Aorta (tissue), 5 donors: ENCODE measurements at regions not wholly inside any gene's neighbourhood (a gene's known extent, or its start where the extent isn't known, plus 50 kb on each side); places are given as distances from the start of the nearest gene placed in this dataset.

Source experiments
- ATAC-seq: fragments of 200-7000 bp; cut with Tn5 transposase; one replicate; pipeline ENCODE4 v1.9.1; 2022; ENCODE audit warnings: moderate library complexity; ENCODE audit not compliant: low FRiP score
- DNase-seq, 2 donors: peaks; one replicate each; pipeline ENCODE4 v3.0.0-alpha.2; 2020
- H3K27ac ChIP-seq, 2 donors: one replicate each; pipeline ENCODE4 v1.5.1; 2013; ENCODE audit warnings: low read length in 2 of 2, mild to moderate bottlenecking in 2 of 2, moderate library complexity in 2 of 2, control low read depth in 1 of 2, inconsistent platforms in 1 of 2, low read depth in 1 of 2
- H3K27me3 ChIP-seq, 2 donors: one replicate each; pipeline ENCODE4 v1.6.1; 2013; ENCODE audit warnings: control low read depth in 1 of 2, low read length in 1 of 2, mild to moderate bottlenecking in 1 of 2, moderate library complexity in 1 of 2; ENCODE audit not compliant: insufficient read depth in 2 of 2, control insufficient read depth in 1 of 2
- H3K36me3 ChIP-seq, 2 donors: one replicate each; pipeline ENCODE4 v1.6.1; 2013; ENCODE audit warnings: control low read depth in 1 of 2, low read length in 1 of 2, mild to moderate bottlenecking in 1 of 2; ENCODE audit not compliant: insufficient read depth in 2 of 2, control insufficient read depth in 1 of 2
- H3K4me1 ChIP-seq, 2 donors: one replicate each; pipeline ENCODE4 v1.6.1; 2013; ENCODE audit warnings: low read length in 2 of 2, control low read depth in 1 of 2, mild to moderate bottlenecking in 1 of 2, moderate library complexity in 1 of 2; ENCODE audit not compliant: insufficient read depth in 2 of 2, control insufficient read depth in 1 of 2
- H3K4me3 ChIP-seq, 2 donors: one replicate each; pipeline ENCODE4 v1.5.1; 2013; ENCODE audit warnings: low read length in 2 of 2, control low read depth in 1 of 2, mild to moderate bottlenecking in 1 of 2
- H3K9me3 ChIP-seq: one replicate; pipeline ENCODE4 v1.6.1; 2013; ENCODE audit warnings: mild to moderate bottlenecking, low read length; ENCODE audit not compliant: control insufficient read depth
- WGBS, 2 donors: extraction: QIAGEN DNeasy Blood & Tissue Kit; methylation state at CpG; one replicate each; pipeline ENCODE4 v1.1.7; 2013; 5-methylcytosine and 5-hydroxymethylcytosine counted together
- intact Hi-C, 2 donors: fragments of 100-400 bp; cut with DNase I; formaldehyde crosslinking; loops; one replicate each; pipeline versions ENCODE4 v1.14.2 to v1.15.0; 2022
- donor health status: healthy with polysubstance abuse.
- donor health status: Bipolar disorder and iron deficiency.
- donor health status: DM: no; HTN: no; CAD: no.
- donor health status: DM: no; HTN: no; CAD: no.
- donor health status: DM: yes; HTN: yes; CAD: no.

DNA sequence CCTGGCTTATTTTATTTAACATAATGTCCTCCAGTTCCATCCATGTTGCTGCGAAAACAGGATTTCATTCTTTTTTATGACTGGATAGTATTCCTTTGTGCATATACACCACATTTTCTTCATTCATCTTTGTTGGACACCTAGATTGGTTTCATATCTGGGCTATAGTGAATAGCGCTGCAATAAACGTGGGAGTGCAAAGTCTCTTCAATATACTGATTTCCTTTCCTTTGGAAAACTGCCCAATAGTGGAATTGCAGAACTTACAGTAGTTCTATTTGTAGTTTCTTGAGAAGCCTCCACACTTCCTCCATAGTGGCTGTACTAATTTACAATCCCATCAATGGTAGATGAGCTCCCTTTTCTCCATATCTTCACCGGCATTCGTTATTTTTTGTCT is 72.5 kb upstream of the KLHL25 start:
- DNase-seq = no peak
- intact Hi-C loops = no loop called here
- Histone ChIP-seq H3K27me3 (no peaks in the 10 kb centered on the region), H3K4me1 (no peaks in the 10 kb centered on the region), H3K9me3 (no peaks in the 10 kb centered on the region), H3K4me3 (no peak overlapping the region), H3K27ac (no peak overlapping the region), H3K36me3 (no peaks in the 10 kb centered on the region)
- WGBS, 2 donors = 75 to 77% methylated on average over 5 of the region's 5 CpGs
- ATAC-seq = no peak

GRCh38 chr15:85869124-85869523 is 74.4 kb upstream of the KLHL25 start:
- ATAC-seq (no peak), DNase-seq (no peak)
- intact Hi-C loops = no loop called here
- H3K4me1 ChIP-seq = no peaks in the 10 kb centered on the region
- no peaks in the 10 kb centered on the region for H3K36me3 ChIP-seq
- H3K4me3 ChIP-seq = no peak overlapping the region
- no peaks in the 10 kb centered on the region for H3K9me3 ChIP-seq
- peaks cover 0 to 2% of the 10 kb centered on the region in 2 donors for H3K27me3 ChIP-seq
- 82 to 88% methylated on average over 4 of the region's 4 CpGs for WGBS, 2 donors
- no peak overlapping the region for H3K27ac ChIP-seq

GRCh38 chr15:85870216-85871014 is 75.7 kb upstream of the KLHL25 start:
- H3K27ac ChIP-seq = no peak overlapping the region
- no peak overlapping the region for H3K4me3 ChIP-seq
- intact Hi-C loops = no loop called here
- ATAC-seq = no peak
- H3K36me3 ChIP-seq = no peaks in the 10 kb centered on the region
- H3K9me3 ChIP-seq = no peaks in the 10 kb centered on the region
- DNase-seq = no peak
- H3K27me3 ChIP-seq = peaks cover 0 to 4% of the 10 kb centered on the region in 2 donors
- WGBS, 2 donors = 66 to 78% methylated on average over 10 of the region's 10 CpGs
- no peaks in the 10 kb centered on the region for H3K4me1 ChIP-seq

- ATAC-seq = no peak
Observed at GRCh38 chr15:85871545-85871944, 76.8 kb upstream of the KLHL25 start.

DNA sequence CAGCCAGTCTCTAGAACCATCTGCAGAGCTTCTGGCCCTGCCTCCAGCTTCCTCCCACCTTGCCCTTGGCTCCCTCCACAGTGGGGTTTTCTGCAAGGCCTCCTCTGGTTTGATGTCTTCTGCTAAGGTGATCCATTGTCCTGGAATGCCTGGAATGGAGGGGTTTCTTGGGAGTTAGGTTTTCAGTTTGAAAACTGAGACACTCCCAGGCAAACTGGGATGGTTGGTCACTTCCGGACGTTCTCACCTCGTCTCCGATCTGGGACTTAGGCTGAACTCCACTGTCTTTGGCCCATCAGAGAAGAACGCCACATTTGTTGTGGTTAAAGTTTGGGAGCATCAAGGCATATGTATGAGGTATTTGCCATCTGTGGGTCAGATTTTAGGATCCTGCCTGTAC is 77.4 kb upstream of the KLHL25 start:
- no peaks in the 10 kb centered on the region for H3K36me3 ChIP-seq
- WGBS, 2 donors = 87 to 90% methylated on average over 5 of the region's 5 CpGs

More at GRCh38 chr15:85871545-85871944, 76.8 kb upstream of the KLHL25 start:
- H3K4me3 ChIP-seq = no peak overlapping the region
- no peak for DNase-seq
- WGBS, 2 donors = 72 to 77% methylated on average over 8 of the region's 8 CpGs
- intact Hi-C loops = no loop called here
- H3K36me3 ChIP-seq = no peaks in the 10 kb centered on the region
- no peaks in the 10 kb centered on the region for H3K9me3 ChIP-seq
- peaks cover 0 to 4% of the 10 kb centered on the region in 2 donors for H3K27me3 ChIP-seq
- H3K4me1 ChIP-seq = no peaks in the 10 kb centered on the region
- no peak overlapping the region for H3K27ac ChIP-seq

DNA sequence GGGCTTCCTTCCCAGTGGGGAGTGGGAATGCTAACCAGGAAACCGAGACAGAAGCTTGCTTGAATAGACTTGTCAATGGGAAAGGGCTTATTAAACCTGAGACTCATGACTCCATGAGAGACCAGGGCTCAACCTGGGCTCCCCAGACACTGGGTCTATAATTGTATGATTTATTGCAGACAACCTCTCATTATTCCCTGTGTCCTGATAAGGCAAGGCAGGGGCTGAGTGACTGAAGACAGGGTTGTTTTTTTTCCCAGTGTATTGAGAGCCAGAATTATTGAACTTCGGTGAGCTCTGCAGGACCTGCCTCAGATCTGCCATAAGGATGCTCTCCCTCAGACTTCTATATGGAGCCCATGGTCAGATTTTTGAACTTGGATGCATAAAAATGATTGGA is 79.5 kb upstream of the KLHL25 start:
- intact Hi-C loops = no loop called here
- no peak for ATAC-seq
- Histone ChIP-seq H3K4me3 (no peak overlapping the region), H3K4me1 (no peaks in the 10 kb centered on the region), H3K27me3 (peaks cover 0 to 4% of the 10 kb centered on the region in 2 donors), H3K9me3 (no peaks in the 10 kb centered on the region), H3K27ac (no peak overlapping the region), H3K36me3 (no peaks in the 10 kb centered on the region)
- 39 to 44% methylated on average over 2 of the region's 2 CpGs for WGBS, 2 donors
- DNase-seq = no peak

More for the DNA sequence above, 77.4 kb upstream of the KLHL25 start:
- Histone ChIP-seq H3K27me3 (peaks cover 0 to 4% of the 10 kb centered on the region in 2 donors), H3K27ac (no peak overlapping the region), H3K4me3 (no peak overlapping the region), H3K9me3 (no peaks in the 10 kb centered on the region), H3K4me1 (no peaks in the 10 kb centered on the region)
- DNase-seq (no peak), ATAC-seq (no peak)
- intact Hi-C loops = no loop called here

- no peak overlapping the region for H3K4me3 ChIP-seq
- ATAC-seq (no peak), DNase-seq (no peak)
- no peak overlapping the region for H3K27ac ChIP-seq
- intact Hi-C loops = no loop called here
- peaks cover 0 to 4% of the 10 kb centered on the region in 2 donors for H3K27me3 ChIP-seq
- 63 to 70% methylated on average over 2 of the region's 2 CpGs for WGBS, 2 donors
- no peaks in the 10 kb centered on the region for H3K36me3 ChIP-seq
- H3K4me1 ChIP-seq = no peaks in the 10 kb centered on the region
- no peaks in the 10 kb centered on the region for H3K9me3 ChIP-seq
Observed at GRCh38 chr15:85875756-85876155, 81.0 kb upstream of the KLHL25 start.

GRCh38 chr15:85878828-85879225 is 84.1 kb upstream of the KLHL25 start:
- DNase-seq = no peak
- Histone ChIP-seq H3K9me3 (no peaks in the 10 kb centered on the region), H3K27me3 (peaks cover 0 to 8% of the 10 kb centered on the region in 2 donors), H3K4me1 (no peaks in the 10 kb centered on the region), H3K36me3 (no peaks in the 10 kb centered on the region), H3K4me3 (no peak overlapping the region), H3K27ac (no peak overlapping the region)
- ATAC-seq = no peak
- intact Hi-C loops = no loop called here
- WGBS, 2 donors = 4 to 6% methylated on average over 3 of the region's 3 CpGs
